D721Med (cell line): ENCODE measurements at regions not wholly inside any gene's neighbourhood (a gene's known extent, or its start where the extent isn't known, plus 50 kb on each side); places are given as distances from the start of the nearest gene placed in this dataset.

Experiments
- DNase-seq: peaks from one replicate; pipeline ENCODE4 v3.0.0; 2011; ENCODE audit warnings: low spot score; ENCODE audit not compliant: insufficient read length
- FAIRE-seq: peaks from 2 replicates; lab custom pipeline; 2011; peaks lifted over from hg19 to GRCh38; lab: Jason Lieb, UNC
- CTCF ChIP-seq: IDR thresholded peaks from 2 replicates; pipeline ENCODE4 v1.5.1; 2012; ENCODE audit warnings: mild to moderate bottlenecking, control low read depth; ENCODE audit not compliant: insufficient read depth; ENCODE audit errors: missing control alignments

- no peak for TF ChIP-seq CTCF
- FAIRE-seq: no peak
- no peak for DNase-seq
These were observed 203.6 kb upstream of the UBASH3B start for GRCh38 chr11:122451911-122452310.

GRCh38 chr11:122441666-122442035 lies 213.9 kb upstream of the UBASH3B start:
- FAIRE-seq (no peak), DNase-seq (no peak)
- TF ChIP-seq CTCF: no peak

GRCh38 chr11:122440811-122441665 lies 214.5 kb upstream of the UBASH3B start:
- DNase-seq: no peak
- no peak for TF ChIP-seq CTCF
- FAIRE-seq: no peak

DNA sequence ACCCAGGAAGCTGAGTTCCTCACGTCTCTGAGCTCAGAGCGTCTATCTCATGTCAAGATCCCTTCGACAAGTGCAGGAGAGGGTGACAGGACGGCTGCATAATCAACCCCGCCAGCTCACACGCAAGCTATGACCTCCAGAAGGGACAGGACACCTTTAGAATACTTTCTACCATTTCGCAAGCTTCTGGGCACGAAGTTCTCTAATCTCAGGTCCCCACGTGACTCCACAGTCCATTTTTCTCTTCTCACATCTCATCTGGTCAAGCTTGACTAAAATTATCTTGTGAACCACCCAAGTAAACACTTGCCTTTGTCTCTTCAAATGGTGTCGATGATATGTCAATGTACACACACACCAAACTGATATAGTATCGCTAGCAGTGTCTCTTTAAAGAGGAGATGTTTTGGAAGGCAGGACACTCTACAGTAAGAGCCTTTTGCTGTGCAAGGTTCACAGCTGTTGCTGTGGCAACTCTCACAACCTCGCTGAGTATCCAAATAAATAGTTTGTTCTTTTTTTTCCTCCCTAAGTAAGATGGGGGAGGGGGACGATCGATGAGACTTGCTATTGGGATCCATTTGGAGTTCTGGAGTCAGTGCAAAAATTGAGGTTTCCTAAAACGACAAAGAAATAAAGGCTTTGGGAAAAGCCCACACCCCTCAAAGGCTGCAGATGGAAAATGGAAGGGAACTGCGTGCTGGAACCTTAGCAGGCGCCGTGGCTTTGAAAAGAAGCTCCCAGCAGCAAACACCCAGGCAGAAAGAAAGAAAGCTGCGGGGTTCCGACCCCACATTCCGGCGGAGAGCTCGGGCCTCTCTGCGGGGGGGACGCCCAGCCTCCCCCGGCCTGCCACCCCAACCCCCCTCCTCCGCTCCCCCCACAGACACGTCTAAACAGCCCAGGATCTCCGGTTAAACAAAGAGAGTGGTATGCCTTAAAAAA lies 215.4 kb upstream of the UBASH3B start:
- no peak for FAIRE-seq
- no peak for TF ChIP-seq CTCF
- DNase-seq: no peak

DNA sequence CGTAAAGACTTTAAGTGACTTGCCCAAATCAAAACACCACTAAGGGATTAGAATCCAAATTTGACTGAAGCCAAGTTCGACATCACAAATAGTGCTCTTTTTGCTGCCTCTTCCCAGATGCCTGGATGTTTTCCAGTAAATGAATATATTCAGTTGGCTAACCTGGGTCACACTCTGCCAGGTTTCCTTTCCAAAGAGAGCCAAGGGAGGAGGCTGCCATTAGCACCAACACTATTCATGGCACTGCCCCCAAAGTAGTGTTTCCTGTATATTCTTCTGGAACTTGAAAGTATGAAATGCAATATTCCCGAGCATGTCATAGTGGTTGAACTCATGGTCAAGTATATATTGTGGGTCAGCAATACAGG lies 219.3 kb upstream of the UBASH3B start:
- FAIRE-seq (no peak), DNase-seq (no peak)
- TF ChIP-seq CTCF: no peak

DNA sequence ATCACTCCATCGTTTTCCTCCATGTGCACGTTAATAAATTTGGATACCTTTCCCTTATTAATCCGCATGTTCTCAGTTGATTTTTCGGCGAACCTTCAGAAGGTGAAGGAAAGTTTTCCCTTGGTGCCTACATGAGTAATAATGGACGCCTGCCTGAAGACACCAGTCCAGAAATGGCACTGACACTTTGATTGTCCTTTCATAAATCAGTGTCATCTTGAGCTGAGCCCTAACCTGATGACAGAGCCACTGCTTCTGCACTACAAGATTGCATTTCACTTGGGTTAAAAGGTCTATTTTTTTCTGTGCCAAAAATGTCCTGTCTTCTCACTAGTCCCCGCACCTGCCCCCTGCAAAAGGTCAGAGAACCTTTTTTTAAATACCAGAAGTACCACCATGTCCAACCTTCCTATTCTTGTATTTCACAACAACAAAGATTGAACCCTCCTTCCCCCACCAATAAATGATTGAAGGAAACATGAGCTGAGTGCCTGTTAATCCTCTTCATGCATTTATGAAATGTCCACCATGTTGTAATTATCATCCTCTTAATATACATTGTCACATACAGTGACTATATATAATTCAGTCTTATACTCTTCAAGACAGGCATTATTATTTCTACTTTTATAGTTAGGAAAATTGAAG lies 219.9 kb upstream of the UBASH3B start:
- FAIRE-seq (no peak), DNase-seq (no peak)
- TF ChIP-seq CTCF: no peak
